Osteoblast (primary cell): ENCODE measurements at regions not wholly inside any gene's neighbourhood (a gene's known extent, or its start where the extent isn't known, plus 50 kb on each side); places are given as distances from the start of the nearest gene placed in this dataset.
"Not testable (repeated sequence)": the region's sequence is repeated elsewhere in the genome, so short reads cannot be mapped to it uniquely, and the experiment has no call there.

Source experiments
- DNase-seq: peaks from one replicate; pipeline ENCODE4 v3.0.0; 2011; ENCODE audit warnings: low spot score, mixed read lengths; ENCODE audit not compliant: insufficient read length; ENCODE audit errors: missing footprints
- H2AFZ ChIP-seq: 2 replicates; pipeline ENCODE4 v1.6.0; 2011; ENCODE audit warnings: mild to moderate bottlenecking, low read length
- H3K27ac ChIP-seq: 2 replicates; pipeline ENCODE4 v1.5.1; 2011; ENCODE audit warnings: mild to moderate bottlenecking, low read depth, low read length, moderate library complexity
- H3K27me3 ChIP-seq: 2 replicates; pipeline ENCODE4 v1.6.0; 2012; ENCODE audit warnings: mild to moderate bottlenecking, control low read depth, inconsistent platforms, low read length, moderate library complexity; ENCODE audit not compliant: insufficient read depth
- H3K36me3 ChIP-seq: 2 replicates; pipeline ENCODE4 v1.5.1; 2011; ENCODE audit warnings: mild to moderate bottlenecking, low read length, control low read depth, moderate library complexity; ENCODE audit not compliant: insufficient read depth
- H3K4me1 ChIP-seq: 2 replicates; pipeline ENCODE4 v1.5.1; 2011; ENCODE audit warnings: mild to moderate bottlenecking, low read length, control low read depth, moderate library complexity; ENCODE audit not compliant: insufficient read depth
- H3K4me2 ChIP-seq: 2 replicates; pipeline ENCODE4 v1.6.0; 2011; ENCODE audit warnings: mild to moderate bottlenecking, low read length; ENCODE audit not compliant: insufficient read depth
- H3K4me3 ChIP-seq: fragments of 200-600 bp; sonication (generic); 3 replicates; pipeline ENCODE4 v1.5.1; 2012; ENCODE audit warnings: mild to moderate bottlenecking, low read length, inconsistent platforms; ENCODE audit not compliant: insufficient read depth
- H3K79me2 ChIP-seq: 2 replicates; pipeline ENCODE4 v1.6.0; 2012; ENCODE audit warnings: mild to moderate bottlenecking, low read length, control low read depth, inconsistent platforms; ENCODE audit not compliant: insufficient read depth
- H3K9me3 ChIP-seq: 2 replicates; pipeline ENCODE4 v1.5.1; 2011; ENCODE audit warnings: low read depth, low read length, control low read depth
- H4K20me1 ChIP-seq: 2 replicates; pipeline ENCODE4 v1.6.0; 2012; ENCODE audit warnings: mild to moderate bottlenecking, low read length, control low read depth; ENCODE audit not compliant: insufficient read depth
- CTCF ChIP-seq: IDR thresholded peaks from 2 replicates; pipeline ENCODE4 v1.5.1; 2011; ENCODE audit warnings: mild to moderate bottlenecking, low read depth, low read length, moderate library complexity; ENCODE audit errors: extremely low read depth

- H3K4me2 ChIP-seq, result no peak overlapping the region
- no peak overlapping the region for H2AFZ ChIP-seq
- H3K36me3 ChIP-seq, result no peaks in the 10 kb centered on the region
- H3K9me3 ChIP-seq, result no peaks in the 10 kb centered on the region
- H3K4me3 ChIP-seq, result no peak overlapping the region
- H3K27ac ChIP-seq, result no peak overlapping the region
- no peaks in the 10 kb centered on the region for H4K20me1 ChIP-seq
- DNase-seq, result no peak
- TF ChIP-seq CTCF, result no peak
- no peaks in the 10 kb centered on the region for H3K27me3 ChIP-seq
- no peaks in the 10 kb centered on the region for H3K79me2 ChIP-seq
- no peaks in the 10 kb centered on the region for H3K4me1 ChIP-seq
Measured at GRCh38 chr18:75694292-75694691, 266.8 kb upstream of the SMIM21 start.

- H4K20me1 ChIP-seq, result no peaks in the 10 kb centered on the region
- no peaks in the 10 kb centered on the region for H3K36me3 ChIP-seq
- TF ChIP-seq CTCF, result no peak
- no peaks in the 10 kb centered on the region for H3K9me3 ChIP-seq
- H2AFZ ChIP-seq, result no peak overlapping the region
- DNase-seq, result no peak
- no peak overlapping the region for H3K4me3 ChIP-seq
- no peak overlapping the region for H3K4me2 ChIP-seq
- no peaks in the 10 kb centered on the region for H3K27me3 ChIP-seq
- no peaks in the 10 kb centered on the region for H3K79me2 ChIP-seq
- no peak overlapping the region for H3K27ac ChIP-seq
- H3K4me1 ChIP-seq, result no peaks in the 10 kb centered on the region
Measured at GRCh38 chr18:75691483-75691882, 264.0 kb upstream of the SMIM21 start.

- H3K4me2 ChIP-seq, H3K9me3 ChIP-seq, H4K20me1 ChIP-seq, H3K27ac ChIP-seq, H3K36me3 ChIP-seq, H3K79me2 ChIP-seq, H3K27me3 ChIP-seq, DNase-seq, H3K4me3 ChIP-seq, H2AFZ ChIP-seq, H3K4me1 ChIP-seq: not testable (repeated sequence)
Measured at GRCh38 chr18:75690283-75690682, 262.8 kb upstream of the SMIM21 start.

GRCh38 chr18:75687626-75688025 is 260.1 kb upstream of the SMIM21 start:
- TF ChIP-seq CTCF, result no peak
- H3K36me3 ChIP-seq, result no peaks in the 10 kb centered on the region
- no peaks in the 10 kb centered on the region for H3K4me1 ChIP-seq
- no peak overlapping the region for H3K27ac ChIP-seq
- H4K20me1 ChIP-seq, result no peaks in the 10 kb centered on the region
- no peak overlapping the region for H3K4me2 ChIP-seq
- no peak overlapping the region for H2AFZ ChIP-seq
- no peak for DNase-seq
- no peaks in the 10 kb centered on the region for H3K9me3 ChIP-seq
- no peaks in the 10 kb centered on the region for H3K27me3 ChIP-seq
- no peak overlapping the region for H3K4me3 ChIP-seq
- no peaks in the 10 kb centered on the region for H3K79me2 ChIP-seq

- H3K27me3 ChIP-seq, result no peaks in the 10 kb centered on the region
- H3K4me2 ChIP-seq, result no peak overlapping the region
- no peaks in the 10 kb centered on the region for H3K36me3 ChIP-seq
- DNase-seq, result peak; percentile 49
- no peaks in the 10 kb centered on the region for H3K4me1 ChIP-seq
- no peaks in the 10 kb centered on the region for H3K9me3 ChIP-seq
- H3K79me2 ChIP-seq, result no peaks in the 10 kb centered on the region
- H3K27ac ChIP-seq, result no peak overlapping the region
- H3K4me3 ChIP-seq, result no peak overlapping the region
- H2AFZ ChIP-seq, result no peak overlapping the region
- no peak for TF ChIP-seq CTCF
- no peaks in the 10 kb centered on the region for H4K20me1 ChIP-seq
Measured at GRCh38 chr18:75683426-75683825, 255.9 kb upstream of the SMIM21 start.
